NCI-H2029 treated with DMSO at 0.1 percent for 48 hours (cell line): ENCODE measurements at regions not wholly inside any gene's neighbourhood (a gene's known extent, or its start where the extent isn't known, plus 50 kb on each side); places are given as distances from the start of the nearest gene placed in this dataset.

Source experiments
- DNase-seq: peaks from one replicate; lab custom pipeline; 2025; lab: John Stamatoyannopoulos, UW

- DNase-seq, result no peak
These were observed 314.9 kb downstream of the EIPR1 start for GRCh38 chr2:3062476-3063260.

- no peak for DNase-seq
These were observed 317.6 kb downstream of the EIPR1 start for GRCh38 chr2:3060049-3060448.

GRCh38 chr2:3059141-3059925 is 318.3 kb downstream of the EIPR1 start:
- no peak for DNase-seq

GRCh38 chr2:3054066-3054465 is 323.6 kb downstream of the EIPR1 start:
- no peak for DNase-seq

GRCh38 chr2:3051266-3051665 is 326.4 kb downstream of the EIPR1 start:
- no peak for DNase-seq

DNA sequence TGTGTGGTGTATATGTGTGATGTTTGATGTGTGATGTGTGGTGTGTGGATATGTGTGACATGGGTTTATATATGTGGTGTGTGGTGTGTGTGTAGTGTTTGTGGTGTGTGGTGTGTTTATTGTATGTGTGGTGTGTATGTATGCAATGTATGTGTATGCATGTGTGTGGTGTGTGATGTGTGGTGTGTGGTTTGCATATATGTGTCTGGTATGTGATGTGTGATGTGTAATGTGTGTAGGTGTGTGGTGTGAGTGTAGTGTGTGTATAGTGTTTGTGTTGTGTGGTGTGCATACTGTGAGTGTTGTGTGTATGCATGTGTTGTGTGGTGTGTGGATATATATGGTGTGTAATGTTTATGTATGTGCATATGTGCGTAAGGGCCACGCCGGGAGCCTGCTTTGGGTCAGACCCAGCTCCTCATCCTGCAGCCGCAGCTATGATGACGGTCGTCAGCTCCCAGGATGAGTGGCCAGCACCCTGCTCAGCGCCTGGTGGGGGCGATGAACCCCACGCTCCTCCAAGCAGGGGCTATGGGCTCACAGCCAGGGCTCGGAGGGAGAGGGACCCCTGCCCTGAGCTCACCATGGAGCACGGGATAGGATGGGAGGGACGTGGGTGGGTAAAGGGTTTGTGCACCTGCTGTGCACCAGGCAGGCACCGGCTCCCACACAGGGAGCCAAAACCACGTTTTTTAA is 331.3 kb downstream of the EIPR1 start:
- no peak for DNase-seq

DNA sequence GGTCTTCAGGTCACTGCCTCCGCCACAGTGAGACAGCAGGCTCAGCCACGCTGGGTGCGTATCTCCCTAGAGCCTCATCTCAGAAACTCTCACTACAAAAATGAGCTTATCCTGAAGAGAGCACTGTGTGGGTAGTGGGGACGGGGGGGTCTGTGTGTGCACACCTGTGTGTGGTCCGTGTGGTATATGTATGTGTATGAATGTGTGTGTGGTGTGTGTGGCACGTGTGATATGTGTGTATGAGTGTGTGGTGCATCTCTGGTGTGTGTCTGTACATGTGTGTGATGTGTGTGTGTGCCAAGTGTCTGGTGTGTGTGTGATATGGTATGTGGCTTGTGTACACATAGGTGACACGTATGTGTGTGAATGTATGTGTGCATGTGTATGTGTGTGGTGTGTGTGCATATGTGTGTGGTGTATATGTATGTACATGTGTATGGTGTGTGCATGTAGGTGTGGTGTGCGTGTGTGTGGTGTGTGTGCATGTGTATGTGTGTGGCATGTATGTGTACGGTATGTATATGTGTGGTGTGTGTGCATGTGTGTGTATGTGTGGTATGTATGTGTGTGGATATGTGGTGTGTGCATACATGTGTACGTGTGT is 332.2 kb downstream of the EIPR1 start:
- no peak for DNase-seq

GRCh38 chr2:3044587-3045317 is 332.9 kb downstream of the EIPR1 start:
- DNase-seq, result no peak

DNA sequence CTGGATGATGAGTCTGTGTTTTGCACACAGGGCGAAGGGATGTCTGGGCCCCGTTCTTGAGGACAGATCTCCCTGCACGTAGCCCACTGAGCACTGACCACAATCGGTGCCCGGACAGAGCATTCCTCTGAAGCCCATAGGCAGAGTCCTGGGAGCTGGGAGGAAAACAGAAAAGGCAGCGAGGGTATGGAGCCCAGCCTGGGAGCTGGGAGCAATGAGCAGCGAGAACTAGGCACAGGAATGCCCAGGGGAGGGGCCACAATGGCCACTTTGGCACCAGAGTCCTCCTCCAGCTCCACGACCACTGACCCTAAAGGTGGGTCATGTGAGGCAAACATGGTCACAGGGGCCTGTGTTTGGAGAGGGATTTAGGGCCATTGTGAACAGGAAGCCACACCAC is 333.9 kb downstream of the EIPR1 start:
- no peak for DNase-seq

DNA sequence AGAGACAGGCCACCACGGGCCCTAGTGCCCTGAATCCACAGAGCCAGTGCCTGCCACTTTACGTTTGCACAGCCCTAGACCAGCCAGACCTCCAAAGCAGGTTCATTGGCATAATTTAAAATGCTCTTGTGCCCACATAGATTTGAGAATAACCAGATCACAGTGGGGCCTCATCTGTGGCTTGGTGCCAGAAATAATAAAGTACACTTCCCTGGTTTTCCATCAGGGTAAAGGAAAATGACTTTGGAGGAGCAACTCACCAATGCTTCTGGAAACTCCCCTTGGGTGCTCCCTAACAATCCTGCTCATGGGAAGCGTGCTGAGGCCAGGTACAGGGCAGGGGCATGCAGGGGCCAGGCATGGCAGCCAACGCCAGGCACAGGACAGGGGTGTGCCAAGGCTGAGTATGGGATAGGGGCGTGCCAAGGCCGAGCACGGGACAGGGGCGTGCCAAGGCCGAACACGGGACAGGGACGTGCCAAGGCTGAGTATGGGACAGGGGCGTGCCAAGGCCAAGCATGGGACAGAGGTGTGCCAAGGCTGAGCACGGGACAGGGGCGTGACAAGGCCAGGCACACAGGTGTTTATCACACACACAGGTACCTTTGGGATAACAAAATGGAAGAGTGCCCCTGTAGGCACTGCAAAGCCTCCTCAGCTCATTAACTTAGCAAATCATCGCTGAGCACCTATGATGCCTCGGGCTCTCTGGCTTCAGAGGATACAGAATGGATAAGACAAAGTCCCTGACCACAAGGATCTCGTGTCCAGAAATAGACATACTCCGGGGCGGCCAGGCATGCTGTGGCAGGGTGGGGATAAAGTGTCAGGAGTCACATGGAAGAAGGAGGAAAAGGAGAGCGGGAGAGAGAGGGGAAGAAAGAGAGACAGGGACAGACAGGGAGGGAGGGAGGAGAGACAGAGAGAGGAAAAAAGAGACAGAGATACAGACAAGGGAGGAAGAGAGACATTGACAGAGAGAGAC is 334.7 kb downstream of the EIPR1 start:
- no peak for DNase-seq

DNA sequence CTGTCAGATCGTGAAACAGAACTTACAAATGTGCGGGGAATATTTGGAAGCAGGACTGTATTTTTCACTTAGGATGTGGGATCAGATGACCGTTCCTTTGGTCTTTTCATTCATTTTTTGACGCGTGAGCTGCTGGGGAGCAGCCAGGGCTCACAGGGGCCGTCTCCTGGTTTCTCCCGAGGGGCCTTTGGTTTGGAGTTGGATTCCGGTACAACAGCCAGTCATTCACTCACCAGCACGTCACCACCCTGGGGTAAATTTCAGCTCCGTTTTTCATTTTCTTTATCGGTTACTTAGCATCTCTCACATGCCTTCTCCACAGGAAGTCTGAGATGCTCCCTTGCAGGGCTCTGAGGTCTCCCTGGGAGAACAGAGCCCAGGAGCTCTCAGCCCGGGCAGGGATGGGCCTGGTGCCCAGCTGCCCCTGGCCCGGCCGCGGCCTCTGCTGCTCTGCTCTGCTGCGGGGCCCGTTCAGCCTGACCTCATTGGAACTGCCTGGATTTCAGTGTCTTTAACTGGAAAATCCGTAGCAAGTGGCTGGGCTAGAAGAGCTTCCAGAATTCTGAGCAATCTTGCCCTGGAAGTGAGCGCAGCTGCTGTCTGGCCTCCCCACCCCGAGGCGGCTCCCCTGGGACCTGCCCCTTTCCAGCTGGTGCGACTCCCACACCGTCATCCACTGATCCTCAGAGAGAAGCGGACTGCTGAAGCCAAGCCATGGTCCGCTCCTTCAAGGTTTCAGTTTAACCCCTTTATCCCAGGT is 335.6 kb downstream of the EIPR1 start:
- DNase-seq, result no peak

GRCh38 chr2:3041246-3041645 is 336.4 kb downstream of the EIPR1 start:
- no peak for DNase-seq

DNA sequence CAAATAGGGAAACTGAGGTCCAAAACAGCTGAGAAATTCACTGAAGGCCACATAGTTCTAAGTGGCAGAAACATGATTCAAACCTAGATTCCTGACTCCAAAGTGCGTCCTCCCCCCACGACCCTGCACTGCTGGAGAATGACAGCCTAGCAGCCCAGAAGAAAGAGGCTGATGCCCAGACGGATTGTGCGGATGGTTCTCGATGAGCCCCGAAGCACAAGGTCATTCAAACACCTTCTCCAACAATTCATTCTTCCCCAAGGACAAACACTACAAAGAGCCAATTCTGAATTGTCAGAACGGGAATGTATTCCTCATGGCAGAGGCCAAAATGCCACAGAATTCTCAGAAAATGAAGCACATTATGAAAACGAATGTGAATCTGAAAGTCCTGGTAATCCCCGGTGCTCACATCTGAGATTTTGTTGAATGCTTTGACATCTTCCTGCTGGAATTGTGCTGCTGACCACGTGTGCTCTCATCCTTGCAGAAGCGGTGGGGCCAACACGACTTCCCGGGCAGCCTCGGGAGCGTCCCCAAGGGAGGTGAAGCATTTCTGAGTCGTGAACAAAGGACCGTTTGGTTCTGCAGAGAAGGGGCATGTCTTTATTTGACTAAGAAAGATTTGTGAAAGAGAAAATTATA is 337.0 kb downstream of the EIPR1 start:
- DNase-seq, result no peak

- DNase-seq, result no peak
These were observed 337.6 kb downstream of the EIPR1 start for GRCh38 chr2:3040066-3040428.

DNA sequence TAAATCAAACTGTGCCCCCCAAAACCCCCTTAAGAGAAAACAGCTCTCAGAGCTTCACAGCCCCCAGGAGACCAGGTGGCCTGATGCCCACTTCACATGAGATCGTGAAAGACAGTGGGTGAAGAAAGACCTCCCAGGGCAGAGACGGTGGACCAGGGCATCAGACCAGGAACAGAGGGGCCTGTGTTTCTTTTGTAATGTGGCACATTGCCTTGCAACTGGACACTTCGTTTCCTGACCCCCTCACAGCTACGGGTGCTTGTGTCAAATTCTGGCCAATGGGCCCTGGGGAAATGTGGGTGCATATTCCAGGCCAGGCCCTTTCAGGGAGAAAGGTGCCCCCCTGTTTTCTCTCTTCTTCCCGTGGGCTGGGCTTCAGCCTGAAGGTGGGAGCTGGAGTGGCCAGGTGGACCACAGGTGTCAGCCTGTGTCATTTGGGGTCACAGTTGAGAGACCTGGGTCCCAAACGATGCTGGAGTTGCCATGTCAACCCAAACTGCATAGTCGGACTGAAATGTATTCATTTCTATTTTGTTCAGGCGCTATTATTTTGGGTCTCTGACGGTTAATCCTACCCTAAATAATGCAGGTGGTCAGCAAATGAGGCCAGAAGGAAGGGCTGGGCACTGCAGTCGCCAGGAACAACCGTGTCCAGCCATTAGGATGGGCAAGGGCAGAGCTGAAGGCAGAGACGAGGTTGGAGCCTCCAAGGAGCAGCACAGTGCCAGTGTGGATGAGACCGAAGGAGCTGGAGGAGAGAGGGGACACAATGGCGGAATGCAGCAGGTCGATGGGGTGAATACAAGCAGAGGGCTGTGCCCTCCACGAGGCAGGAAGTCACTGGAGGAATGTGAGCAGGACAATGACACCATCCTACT is 338.2 kb downstream of the EIPR1 start:
- no peak for DNase-seq

DNA sequence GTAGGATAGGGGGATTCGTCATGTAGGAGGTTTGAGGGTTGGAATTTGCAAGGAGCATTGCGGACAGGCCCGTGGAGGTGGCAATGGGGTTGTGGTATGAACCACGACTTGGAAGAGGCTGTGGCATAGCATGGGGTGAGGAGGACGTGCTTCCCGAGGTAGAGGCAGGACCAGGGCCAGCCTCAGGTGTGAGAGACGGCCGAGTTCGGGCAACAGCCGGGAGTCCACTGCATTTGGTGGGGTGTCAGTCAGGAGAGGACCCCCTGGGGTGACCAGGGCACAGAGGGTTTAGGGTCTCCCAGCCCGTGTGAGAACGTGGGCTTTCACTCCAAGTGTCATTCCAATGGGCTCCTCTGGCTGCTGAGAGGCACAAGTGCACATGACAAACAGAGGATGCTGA is 339.0 kb downstream of the EIPR1 start:
- DNase-seq, result no peak

DNA sequence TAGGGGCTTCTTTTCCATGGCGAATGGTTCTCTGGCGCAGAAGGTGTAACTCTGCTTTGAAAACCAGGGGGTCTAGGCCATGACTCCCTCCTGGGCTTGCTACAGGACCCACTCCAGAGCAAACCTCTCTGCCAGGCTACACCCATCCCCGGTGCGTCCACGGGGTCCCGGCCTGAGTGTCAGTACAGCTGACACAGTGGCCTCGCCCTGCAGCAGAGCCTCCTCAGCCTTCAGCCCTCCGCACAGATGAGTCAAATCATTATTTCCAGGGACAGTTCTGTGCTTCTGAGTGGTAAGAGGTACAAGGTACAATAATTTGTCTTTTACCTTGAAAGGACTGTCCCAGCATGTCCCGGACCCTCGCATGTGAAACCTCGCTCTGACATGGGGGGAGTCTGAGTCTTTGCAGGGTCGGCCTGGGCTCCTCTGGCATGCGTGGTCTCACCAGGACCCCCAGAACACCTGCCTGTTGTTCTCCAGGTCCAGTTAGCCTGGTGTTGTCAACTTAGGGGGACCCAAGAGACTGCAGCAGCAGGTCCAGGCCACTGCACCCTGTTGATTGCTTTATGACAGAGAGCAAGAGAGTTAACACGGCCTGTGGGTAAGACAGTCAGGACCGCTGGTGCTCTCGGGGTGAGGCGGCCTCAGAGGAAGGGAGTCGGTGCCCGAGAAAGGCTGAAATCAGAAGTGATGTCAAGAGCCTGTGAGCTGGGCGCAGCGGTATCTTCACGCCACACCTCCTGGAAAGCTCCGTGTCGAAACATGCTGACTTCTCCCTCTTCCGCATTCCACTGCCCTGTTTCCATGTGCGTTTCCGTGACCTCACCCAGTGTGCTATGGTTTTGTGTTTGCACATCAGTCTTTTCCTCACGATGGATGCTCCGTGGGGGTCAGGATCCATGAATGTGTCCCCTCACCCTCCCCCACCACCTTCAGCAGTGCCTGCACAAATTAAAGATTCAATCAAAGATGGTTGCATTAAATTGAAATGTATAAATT is 340.1 kb downstream of the EIPR1 start:
- no peak for DNase-seq
